ENCODE measurements at regions not wholly inside any gene's neighbourhood (a gene's known extent, or its start where the extent isn't known, plus 50 kb on each side); places are given as distances from the start of the nearest gene placed in this dataset.

DNA sequence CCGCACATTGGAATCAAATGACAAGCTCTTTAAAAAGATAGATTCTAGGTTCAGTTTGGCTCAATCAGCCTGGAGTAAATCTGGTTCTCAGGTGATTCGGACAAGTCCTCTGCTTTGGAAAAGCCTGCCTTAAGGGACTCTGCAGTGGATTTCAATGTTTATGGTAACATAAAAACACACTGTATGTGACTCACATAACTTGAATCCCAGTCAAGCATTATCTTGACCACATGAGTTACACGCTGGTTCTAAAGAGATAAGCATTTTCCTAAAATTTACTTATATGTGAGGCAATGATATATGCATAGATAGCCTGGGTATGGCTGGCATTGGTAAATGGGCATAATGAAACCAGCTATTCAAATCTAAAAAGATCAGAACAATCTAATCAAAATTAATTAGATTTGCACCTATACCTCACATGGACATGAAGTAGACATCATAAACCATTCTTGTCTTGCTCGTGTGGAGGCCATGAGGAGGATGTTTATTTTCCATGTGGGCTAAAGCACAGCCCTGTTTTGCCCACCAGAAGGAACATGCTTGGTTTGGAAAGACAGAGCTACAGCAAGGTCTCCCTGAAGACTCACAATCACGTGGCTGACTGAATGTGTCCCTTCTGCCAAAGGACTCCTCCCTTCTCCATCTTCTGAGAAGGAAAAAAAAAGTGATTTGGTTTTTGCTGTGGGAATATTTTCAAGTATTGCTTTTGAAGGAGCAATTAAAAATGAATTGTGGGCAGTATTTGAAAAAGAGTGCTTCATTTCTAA, 351.7 kb downstream of the DIRAS2 start:
- no peak for DNase-seq

DNA sequence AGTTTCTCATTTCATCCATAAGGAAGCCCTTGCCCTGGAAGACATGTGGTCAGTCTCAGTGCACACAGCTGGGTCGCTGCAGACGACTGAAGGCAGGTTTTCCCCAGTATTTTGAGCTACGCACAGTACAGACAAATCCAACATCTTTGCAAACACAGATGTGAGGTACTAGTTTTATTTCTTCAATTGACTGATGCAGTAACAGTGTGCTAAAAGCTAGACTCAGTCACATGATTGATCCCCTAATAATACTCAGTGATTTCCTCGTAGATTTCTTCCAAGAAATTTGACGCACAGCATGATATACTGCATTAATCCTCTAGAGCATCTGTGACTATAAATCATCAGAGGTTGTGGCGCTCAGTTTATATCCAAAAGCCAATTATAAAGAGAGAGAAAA, 346.1 kb downstream of the DIRAS2 start:
- no peak for DNase-seq

DNA sequence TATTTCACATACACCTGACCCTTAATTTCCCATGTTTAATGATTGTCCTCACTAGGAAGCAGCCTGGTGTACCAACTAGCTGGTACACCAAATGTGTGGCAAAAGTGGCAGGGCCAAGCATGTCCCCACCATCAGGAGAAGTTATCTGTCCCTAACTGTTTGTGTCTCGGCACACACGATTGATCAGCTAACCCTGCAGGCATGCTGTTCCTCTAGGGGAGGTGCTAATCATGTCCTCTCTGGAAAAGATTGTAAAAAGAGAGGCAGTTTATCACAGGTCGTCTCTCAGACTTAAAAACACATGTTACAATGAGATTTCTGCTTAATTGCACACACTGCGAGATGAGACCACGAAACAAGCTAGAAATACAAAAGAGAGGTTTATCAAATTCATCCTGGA, 342.7 kb downstream of the DIRAS2 start:
- DNase-seq, result no peak

DNA sequence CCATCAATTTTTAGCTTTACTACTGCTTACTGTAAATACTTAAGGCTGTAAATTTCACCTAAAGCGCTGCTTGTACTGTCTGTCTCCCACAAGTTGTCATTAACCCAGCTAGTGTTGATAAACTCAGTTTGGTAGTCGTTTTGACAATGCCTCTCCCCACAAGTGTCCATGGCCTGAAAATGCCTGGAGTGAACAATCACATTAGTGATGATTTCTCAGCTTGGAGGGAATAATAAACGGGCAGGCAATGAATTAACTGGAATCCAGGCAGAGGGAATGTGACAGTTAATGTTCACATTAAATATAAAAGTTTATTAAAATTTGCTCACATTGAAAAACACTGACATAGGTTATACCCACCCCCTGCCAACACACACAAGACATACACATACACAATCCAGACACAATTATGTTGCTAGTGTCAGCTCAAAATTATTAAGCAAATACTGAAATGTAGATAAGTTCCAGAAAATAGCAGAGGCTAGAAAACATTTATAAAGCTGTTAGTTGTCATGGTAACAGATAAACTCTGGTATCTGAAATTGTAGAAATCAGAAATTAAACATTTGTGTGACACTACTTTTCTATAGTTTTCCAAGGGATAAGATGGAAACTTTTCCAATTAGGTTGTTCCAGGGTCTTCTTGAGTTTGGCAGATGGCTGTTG, 341.9 kb downstream of the DIRAS2 start:
- DNase-seq, result no peak

DNA sequence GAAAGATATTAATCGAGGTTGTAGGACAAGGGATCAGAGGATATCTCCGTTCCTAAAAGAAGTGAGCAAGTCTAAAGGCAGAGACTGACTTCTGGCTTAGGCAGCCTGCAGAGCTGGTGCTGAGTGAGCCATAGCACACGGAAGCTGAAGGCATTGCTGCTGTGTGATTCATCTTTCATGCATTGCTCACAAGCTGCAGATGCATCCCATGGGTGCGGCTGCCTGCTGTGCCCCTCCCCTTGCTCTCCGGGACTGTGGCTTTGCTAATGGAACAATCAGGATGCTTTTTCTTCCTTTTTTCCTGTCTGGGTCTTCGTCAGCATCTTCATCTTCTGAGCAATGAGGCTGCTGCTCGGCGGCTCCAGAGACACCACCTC, 341.4 kb downstream of the DIRAS2 start:
- no peak for DNase-seq

DNA sequence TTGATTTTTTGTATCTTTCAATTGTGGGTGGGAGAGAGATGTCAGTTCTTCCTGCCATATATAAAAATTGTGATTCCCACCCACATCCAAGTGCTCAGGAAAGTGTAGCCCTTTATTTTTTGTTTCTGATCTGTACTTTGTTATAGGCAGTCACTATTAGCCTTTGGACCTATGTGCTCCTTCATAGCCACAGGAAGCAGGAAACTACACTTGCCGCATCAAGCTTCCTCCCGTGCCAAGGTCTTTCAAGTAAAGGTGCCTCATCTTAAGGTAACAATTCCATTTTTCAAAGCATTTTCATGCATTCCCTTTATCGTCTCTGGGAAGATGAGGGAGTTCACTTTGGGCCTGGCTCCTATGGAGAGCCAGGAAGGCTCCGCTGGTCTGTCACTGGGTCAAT, 339.0 kb downstream of the DIRAS2 start:
- DNase-seq, result no peak

DNA sequence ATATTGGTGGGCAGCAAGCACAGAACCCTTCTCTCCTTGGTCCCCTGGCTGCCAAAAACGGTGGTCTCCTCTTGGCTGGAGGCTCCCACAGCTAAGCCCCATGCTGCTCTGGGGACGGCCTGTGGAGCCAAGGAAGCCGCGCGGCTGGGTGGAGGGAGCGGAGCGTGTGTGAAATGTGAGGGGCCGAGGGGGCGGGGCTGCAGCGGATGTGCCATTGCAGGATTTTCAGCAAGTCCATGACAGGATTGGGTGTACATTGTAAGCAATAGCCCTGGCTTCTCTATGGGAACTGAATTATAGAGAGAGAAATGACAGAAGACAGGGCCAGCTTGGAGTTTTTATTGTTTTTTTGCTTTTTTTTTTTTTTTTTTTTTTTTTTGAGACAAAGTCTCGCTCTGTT, 336.5 kb downstream of the DIRAS2 start:
- DNase-seq, result no peak

DNA sequence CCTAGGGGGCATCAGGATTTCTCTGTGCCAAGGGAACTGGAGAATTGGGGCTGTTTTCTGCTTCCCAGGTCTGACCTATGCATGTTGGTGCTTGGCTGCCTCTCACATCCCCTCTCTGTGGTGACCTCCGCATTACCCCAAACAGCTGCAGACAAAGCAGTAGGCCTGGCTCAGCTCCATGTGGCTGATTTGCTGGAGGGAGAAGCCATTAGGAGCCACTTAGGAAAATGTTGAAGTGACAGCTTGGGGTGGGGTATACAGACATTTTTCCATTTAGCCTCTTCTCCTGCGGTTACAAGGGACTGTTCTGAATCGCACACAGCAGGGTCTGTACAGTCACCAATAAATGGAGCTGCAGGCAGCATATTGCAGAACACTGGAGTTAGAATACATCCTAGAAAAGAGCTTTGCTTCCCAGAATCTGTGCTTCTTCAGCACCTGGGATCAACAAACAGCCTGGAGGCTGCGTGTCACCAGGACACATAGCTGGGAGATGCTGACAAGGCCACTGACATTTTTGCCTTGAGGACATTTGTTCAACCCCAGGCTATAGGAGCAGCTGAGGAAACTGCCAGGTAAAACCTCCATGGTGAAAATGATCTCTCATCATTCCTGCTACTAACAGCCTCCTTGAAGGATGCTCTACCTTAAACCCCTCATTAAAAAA, 335.3 kb downstream of the DIRAS2 start:
- DNase-seq, result no peak

DNA sequence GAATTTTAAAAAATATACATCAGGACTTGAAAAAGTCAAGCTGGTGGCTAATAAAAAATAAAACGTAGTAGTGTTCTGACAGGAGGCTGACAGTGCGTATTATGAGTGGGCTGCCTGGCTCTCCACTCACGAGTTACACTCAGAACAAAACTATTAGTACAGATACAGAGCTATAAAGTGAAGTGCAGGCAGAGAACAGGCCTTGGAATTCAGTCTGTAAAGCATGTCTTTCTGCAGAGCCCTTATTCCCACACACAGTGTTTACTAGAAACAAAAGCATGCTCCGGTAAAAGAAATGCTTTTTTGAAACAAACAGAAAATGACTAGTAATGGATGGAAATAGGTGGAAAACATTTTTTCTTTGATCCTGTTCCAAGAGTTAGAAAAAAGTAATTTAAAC, 334.7 kb downstream of the DIRAS2 start:
- no peak for DNase-seq

DNA sequence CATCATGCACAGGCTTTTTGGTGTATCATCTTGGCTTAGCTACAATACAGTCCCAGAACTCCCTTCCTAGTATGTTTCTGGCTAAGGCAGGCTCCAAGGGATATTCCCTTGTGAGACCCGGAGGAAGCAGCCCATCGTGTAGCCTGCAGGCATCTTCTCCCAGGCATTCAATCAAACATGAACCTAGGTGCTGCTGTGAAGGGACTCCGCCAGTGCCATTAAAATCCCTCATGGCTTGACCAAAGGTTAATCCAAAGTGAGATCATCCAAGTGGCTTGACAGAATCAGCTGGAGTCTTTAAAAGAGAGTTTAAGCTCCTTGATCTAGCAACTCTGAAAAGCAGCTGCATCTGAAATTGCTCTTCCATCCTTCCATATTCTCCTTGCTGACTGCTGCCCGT, 333.9 kb downstream of the DIRAS2 start:
- DNase-seq, result no peak

DNA sequence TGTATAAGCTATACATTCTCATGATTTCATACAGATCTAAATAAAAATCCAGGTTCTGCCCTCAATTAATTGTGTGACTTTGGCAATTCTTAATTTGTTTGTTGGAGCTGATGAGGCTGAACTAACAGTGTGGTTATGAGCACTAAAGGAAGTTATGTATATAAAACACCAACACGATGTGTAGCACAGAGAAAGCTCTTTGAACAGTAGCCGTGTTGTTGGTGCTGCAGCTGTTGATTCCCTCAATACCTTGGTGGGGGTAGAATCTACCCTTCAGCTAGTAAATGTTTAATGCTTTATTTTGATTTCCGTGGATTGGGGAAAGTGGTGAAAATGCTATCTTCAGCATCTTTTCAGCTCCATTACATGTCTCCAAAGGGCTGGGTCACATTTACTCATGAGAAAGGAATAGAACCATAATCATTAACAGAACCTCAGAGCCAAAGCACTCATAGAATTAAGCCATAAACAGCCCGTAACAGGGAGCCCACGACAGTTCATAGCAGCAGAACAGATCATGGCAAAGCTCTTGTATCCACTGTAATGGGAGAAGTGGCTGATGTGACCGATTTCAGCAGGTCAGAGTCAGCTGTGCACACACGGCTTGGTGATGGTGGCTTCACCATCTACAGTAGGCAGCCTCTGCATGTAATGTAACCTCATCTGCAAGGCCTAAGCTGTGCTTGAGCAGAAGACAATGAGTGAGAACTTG, 332.7 kb downstream of the DIRAS2 start:
- no peak for DNase-seq

DNA sequence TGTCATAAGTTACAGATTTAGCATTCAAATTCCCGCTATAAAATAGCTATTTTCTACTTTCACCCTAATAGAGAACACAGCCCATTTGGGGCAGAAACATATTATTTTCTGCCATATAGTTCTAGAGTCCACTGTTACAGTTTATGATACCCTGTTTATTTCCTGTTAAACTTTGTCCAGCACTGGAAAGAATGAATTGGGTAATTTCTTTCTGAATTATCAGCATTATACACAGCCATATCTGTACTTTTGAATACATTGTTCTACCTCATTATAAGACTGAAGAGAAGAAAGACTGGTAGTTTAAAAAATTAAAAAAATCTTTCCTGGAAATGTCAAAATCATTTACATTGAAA, 332.1 kb downstream of the DIRAS2 start:
- DNase-seq, result no peak

DNA sequence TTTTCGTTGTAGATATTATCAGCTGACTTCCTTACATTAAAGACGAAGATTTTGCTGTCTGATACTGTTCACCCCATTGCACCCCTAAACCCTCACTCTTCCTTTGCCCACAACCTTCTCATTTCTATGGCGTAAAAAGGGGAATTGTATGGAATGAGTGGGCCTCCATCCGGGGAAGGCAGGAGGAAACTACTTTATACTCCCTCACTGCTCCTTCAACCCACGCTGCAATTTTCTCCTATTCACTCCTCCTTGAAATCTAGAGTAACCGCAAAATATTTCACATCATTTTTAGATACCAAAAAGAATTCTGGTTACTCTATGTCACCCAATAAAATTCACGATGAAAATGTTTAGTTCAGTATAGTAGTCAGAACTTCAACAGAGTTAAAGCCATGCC, 330.8 kb downstream of the DIRAS2 start:
- no peak for DNase-seq

DNA sequence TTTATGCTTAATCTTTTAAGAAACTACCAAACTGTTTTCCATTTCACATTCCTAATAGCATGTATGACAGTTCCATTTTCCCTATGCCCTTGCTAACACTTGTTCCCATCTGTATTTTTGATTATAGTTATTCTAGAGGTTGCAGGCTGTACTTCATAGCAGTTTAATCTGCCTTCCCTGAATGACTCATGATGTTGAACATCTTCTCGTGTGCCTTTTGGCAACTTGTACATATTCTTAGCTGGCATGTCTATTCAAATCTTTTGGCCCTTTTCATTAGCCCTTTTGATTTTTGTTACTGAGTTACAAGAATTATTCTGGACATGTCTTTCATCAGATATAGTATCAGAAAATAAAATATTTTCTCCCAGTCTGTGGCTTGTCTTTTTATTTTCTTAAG, 320.3 kb downstream of the DIRAS2 start:
- no peak for DNase-seq

DNA sequence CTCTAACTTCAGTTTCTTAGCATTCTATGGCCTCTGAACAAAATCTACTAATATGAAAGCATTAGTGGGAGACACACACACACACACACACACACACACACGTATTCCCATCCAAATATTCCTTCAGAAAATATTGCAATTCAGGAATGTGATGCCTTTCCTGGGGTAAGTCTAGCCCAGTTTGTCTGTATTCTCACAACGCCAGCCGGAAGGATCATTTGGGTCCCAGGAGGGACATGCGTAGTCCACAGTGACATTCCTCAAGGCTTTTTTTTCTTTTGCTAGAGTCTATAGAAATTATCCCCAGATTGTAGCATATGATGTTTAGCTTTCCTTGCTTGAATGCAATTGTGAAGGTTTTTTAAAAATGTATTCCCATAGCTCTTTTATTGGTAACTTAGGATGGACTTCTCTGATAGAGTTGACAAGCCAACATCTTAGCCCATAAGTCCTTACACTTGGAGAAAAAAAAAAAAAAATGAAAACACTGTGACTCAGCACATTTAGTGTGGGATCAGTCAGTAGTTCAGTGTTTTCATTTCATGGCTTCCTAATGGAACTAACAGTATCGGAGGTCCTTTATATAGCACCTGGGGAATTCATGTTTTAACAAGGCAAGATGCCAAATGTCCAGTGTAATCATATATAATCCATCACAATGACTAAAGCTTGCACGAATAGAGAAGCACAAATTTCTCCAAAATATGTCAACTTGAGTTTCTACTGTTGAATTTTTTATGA, 316.5 kb downstream of the DIRAS2 start:
- no peak for DNase-seq

DNA sequence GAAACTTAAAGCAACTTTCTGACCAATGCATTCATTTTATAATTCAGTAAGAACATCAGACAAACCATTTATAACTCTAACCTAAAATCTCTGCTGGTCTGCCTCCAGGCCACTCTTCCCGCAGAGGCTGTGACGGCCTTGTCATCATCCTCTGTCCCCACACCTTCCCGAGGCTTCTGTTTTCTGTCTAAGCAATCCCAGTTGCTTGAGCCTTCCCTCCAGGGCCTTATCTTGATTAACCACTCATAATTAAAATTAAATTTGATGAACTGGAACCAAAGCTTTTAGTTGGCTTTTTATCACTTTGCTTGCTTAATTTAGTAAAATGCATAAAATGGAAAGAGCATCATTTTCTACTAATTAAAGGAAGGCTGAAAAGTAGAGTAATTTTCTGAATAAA, 312.4 kb downstream of the DIRAS2 start:
- no peak for DNase-seq

DNA sequence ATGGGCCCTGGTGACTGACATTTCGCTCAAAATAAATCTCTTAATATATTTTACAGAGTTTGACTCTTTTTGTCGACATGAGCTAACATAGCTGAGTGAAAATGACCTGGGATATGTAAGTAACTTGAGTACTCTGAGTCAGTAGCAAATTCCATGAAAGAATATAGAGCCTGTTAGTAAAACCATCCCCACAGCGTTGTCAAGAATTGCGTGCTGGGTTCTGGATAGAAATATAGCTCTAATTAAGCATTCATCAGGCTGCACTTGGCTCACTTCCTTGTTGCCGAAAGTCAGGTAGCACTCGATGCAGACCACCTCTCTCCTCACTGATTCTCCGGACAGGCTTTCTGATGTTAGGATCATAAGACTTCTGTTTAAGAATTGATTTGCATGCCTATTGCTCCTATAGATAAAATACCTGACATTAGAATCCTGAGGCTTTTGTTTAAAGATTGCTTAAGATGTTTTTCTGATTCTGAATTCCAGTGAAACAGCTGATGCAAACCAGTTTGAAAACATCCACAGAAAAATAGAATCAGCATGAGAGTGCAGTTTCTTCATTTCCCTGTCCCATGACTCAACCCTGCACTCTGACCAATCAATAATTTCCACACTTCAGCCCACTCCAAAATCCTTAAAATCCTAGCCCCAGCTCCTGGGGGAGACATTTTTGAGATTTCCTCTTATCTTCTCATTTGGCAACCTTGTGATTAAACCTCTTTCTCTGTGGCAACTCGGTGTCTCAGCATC, 310.6 kb downstream of the DIRAS2 start:
- DNase-seq, result no peak

DNA sequence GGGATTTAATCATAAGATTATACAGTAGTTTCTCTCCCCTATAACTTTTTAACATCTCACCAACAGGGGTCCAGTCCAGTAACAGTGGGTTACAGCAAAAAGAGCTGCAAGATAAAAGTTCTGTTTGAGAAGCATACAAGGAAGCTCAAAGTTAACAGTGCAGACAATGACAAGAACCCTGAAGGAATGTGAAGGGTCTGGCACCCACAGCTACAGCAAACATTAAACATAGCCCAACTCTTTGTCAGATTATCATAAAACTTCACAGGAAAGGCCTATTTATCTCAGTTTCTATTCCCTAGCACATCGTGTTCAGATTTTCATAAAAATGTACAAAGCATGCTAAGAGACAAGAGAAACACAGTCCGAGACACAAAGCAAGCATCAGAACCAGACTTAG, 309.4 kb downstream of the DIRAS2 start:
- no peak for DNase-seq

DNA sequence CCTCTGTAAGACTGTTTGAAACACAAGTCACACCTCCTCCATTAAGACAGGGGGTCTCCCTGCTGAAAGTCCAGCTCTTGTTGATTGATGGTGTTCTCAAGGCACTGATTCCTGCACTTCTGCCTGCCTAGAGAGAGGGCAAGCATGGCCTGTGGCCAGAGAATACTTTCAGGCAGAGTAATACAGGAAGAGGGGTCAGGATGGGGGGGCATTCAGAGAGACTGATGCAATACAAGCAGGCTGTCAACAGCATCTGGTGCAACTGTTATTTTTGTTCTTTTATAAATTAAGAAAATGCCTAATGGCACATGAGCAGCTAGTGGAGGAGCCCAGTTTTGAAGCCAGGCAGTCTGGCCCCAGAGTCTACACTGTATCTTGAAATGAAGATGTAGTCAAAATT, 302.2 kb downstream of the DIRAS2 start:
- no peak for DNase-seq

DNA sequence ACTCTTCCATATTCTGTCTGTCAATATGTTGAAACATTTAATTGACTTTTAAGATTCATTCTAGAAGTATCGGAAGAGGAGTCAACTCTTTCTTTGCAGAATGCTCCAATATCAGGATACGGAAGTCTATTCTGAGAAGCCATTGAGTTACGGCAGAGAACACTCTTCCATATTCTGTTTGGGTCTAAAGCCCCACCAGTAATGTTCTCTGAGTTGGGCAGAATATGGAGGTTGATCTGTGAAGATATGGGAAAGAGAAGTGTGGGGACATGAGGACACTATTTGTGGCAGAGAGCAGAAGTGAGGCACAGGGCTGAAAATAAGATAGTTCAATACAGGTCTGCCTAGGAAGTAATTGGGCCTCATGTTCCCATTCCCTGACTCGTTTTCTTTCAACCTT, 300.0 kb downstream of the DIRAS2 start:
- no peak for DNase-seq

DNA sequence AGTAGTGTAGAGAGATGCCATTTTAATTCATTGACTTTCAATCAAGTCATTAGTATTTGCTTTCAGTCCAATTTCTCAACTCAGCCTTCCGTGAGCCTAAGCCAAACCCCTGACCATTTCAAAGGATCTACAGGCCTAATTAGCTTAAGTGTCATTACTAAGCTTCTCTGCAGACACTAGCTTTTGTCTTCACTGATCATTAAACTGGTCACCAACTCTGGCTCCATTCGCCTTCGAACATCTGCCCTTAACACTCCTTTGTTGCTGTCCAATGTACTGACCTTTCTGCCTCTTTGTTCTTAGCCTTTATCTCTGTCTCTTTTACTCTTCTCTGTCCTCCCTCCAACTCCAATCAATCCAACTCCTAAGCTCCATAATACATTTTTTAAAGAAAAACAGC, 299.3 kb downstream of the DIRAS2 start:
- no peak for DNase-seq

DNA sequence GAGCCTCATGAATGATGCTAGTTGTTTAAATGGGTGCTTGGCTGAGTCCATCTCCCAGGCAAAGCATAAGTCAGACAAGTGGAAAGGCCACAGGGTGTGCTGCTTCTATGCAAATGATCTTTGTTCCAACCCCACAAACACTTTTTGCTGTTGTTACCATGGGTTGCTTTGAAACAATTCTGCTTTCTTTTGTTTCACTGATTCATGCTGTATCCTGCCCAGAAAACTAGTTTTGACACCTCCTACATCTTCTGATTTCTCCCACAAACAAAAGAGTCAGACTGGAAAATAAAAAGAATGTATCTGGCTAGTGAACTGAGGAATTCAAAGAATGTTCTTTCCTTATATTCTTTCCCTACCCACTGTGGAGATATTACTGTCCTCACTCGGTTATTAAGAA, 298.6 kb downstream of the DIRAS2 start:
- no peak for DNase-seq
